HG03095 (cell line): ENCODE measurements at regions not wholly inside any gene's neighbourhood (a gene's known extent, or its start where the extent isn't known, plus 50 kb on each side); places are given as distances from the start of the nearest gene placed in this dataset.
"Not testable (repeated sequence)": the region's sequence is repeated elsewhere in the genome, so short reads cannot be mapped to it uniquely, and the experiment has no call there.

Experiments used
- ATAC-seq: cut with Tn5 transposase; IDR thresholded peaks from one replicate; pipeline ENCODE4 v1.9.1; 2021; ENCODE audit warnings: moderate library complexity; ENCODE audit not compliant: unreplicated experiment

- ATAC-seq: no peak
These were observed 194.5 kb upstream of the CFAP20DC start for GRCh38 chr3:59244343-59244742.

GRCh38 chr3:59243476-59243875 is 193.7 kb upstream of the CFAP20DC start:
- ATAC-seq: no peak

- ATAC-seq: no peak
These were observed 190.9 kb upstream of the CFAP20DC start for GRCh38 chr3:59240666-59241255.

GRCh38 chr3:59237121-59237520 is 187.3 kb upstream of the CFAP20DC start:
- no peak for ATAC-seq

DNA sequence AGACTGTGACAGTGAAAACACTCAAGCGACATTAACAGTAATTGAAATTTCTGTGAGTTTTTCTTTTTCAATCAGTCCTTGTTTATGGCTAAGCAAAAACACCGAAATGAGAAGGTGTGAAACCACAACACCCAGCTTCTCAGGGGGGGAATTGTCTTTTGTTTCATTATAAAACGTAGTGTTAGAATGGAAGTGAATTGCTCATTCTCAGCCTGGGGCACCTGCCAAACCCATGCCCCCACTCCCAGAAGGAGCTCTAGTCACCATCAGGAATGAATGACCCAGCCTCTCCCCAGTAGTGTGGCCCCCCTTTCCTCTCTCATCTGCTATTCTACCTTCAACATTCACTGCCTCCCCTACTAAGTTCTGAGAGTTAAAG is 185.8 kb upstream of the CFAP20DC start:
- no peak for ATAC-seq

DNA sequence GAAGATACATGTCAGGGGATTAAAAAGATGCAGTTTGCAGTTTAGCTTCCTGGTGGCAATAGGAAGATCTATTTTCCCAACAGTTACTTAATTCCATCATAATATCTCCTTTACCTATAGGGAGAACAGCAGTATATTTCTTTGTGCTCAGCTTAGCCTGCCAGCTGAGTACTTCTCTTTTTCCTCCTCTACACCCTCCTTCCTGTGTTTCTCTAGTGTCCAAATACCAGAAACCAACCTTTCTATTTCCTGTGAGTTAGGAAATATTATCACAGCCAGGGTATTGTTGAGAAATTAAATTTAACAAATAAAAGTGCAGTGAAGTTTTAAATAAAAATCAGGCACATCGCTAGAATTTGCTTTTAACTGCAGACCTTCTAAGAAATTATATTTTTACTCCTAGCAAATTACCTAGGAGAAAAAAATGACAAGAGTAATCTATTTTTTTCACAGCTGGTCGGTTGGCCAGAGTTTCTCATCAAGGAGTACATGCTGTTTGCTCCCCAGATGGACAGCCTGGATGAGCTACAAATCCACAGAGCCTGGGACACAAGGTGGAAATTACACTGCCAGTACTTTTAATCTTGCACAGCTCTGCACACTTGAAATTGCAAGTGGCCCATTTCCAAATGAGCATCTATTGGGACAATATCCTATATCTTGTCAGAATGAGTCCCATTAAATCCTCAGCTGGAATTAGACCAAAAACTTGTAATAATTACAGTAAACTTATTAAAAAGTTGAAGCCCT is 185.2 kb upstream of the CFAP20DC start:
- ATAC-seq: no peak

- not testable (repeated sequence) for ATAC-seq
These were observed 180.6 kb upstream of the CFAP20DC start for GRCh38 chr3:59230379-59230778.

GRCh38 chr3:59213860-59214259 is 164.0 kb upstream of the CFAP20DC start:
- no peak for ATAC-seq

DNA sequence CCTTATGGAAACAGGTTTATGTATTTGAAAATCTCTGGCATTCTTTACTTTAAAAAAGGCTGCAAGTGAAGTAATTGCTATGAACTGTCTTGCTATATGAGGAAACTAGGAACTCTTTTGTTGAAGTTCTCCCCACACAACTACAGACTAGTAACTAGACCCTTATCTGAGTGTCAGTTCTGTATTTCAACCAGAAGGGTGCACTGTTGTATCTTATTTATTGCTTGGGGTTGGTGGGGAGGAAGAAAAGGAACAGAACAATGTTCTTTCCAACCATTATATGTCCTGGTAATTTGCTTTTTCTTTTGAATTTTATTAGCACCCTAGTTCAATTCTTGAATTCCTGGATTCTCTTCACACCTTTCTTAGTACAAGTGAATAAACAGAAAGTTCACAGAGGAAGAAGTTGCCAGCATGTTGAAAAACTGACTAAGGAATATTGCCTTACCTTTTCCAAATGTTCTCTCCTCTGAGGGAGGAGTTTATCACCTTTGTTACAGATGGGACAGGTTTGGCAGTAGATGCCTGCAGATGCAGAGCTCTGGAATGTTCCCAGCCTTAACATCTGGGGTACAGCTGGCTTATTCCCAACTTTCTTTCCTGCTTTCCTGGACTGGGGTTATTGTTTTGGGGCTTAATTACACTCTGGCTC is 162.4 kb upstream of the CFAP20DC start:
- ATAC-seq: no peak

DNA sequence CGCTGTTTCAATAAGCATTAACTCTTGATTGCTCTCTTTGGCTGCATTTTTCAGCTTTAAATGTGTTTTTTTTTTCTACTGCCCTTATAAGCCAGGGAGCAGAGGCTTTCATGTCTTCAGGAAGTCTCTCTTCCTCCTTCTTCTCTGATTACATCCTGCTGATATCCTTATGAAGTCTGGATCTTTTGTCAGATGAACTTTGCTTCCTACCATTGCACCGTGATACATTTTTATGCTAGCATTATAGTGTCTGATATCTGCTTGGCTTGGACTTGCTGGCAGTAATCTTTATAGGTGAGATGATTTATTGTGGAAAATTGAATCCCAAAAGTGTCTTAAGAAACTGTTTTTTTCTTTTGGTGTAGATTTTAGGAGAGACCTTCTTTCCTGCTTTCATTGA is 160.4 kb upstream of the CFAP20DC start:
- ATAC-seq: no peak

GRCh38 chr3:59192473-59192872 is 142.6 kb upstream of the CFAP20DC start:
- ATAC-seq: no peak

DNA sequence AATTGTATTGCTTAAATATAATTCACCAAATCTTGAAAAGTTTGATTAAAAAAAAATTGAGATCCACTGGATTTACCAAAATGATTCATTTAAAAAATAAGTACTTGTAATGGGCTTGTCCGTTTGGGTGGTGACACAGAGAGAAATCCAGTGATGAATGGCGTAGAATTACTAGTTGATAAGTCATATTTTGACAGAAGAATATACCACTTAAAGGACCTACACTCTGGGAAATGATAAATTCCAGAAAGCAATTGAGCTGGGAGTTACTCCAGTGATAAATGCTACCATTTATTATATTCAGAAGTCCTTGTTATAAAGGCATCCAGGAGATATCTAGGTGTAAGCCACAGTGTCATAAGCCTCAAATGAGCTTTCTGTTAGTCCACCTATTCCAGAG is 141.8 kb upstream of the CFAP20DC start:
- no peak for ATAC-seq

GRCh38 chr3:59189939-59190338 is 140.1 kb upstream of the CFAP20DC start:
- no peak for ATAC-seq

DNA sequence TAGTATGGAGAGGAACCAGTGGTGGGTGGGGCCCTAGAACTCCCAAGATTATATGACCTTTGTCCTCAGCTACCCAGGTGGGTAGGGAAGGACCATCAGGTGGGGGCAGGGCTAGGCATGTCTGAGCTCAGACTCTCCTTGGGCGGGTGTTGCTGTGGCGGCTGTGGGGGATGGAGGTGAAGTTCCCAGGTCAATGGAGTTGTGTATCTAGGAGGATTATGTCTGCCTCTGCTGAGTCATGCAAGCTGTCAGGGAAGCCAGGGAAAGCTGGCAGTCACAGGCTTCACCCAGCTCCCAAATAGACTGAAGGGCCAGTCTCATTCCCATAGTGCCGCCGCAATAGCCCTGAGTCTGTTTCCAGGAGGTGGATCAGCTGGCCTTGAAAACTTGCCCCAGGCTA is 139.7 kb upstream of the CFAP20DC start:
- no peak for ATAC-seq

GRCh38 chr3:59186725-59187124 is 136.9 kb upstream of the CFAP20DC start:
- ATAC-seq: no peak

- no peak for ATAC-seq
These were observed 136.0 kb upstream of the CFAP20DC start for GRCh38 chr3:59185591-59186369.

DNA sequence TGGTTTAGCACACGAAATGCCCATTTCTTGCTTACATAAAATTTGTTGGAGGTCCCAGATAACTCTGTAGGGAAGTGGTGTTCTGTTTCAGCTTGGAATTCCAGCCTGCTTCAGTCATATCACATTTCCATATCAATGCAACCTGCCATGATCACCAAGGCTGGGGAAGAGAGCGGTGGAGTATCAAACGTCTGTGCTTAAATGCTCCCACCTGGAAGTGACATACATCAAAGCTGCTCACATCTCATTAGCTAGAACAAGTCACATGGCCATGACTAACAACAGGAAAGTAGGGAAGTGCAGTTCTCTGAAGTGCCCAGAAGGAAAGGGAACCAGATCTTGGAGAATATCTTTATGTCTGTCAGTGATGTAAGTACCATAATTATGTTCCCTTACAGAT is 130.2 kb upstream of the CFAP20DC start:
- ATAC-seq: no peak

DNA sequence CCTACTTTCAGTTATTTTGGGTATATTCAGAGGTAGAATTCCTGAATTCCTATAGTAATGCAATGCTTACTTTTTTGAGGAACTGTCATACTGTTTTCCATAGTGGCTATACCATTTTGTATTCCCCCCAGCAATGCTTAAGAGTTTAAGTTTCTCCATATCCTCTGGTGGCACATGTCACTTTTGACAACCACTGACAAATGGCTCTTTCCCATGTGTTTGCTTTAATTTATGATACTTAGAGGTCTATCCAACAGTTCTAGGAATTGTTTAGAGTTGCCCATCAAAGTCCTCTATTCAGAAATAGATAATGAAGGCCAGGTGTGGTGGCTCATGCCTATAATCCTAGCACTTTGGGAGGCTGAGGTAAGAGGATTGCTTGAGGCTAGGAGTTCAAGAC is 128.9 kb upstream of the CFAP20DC start:
- ATAC-seq: no peak

DNA sequence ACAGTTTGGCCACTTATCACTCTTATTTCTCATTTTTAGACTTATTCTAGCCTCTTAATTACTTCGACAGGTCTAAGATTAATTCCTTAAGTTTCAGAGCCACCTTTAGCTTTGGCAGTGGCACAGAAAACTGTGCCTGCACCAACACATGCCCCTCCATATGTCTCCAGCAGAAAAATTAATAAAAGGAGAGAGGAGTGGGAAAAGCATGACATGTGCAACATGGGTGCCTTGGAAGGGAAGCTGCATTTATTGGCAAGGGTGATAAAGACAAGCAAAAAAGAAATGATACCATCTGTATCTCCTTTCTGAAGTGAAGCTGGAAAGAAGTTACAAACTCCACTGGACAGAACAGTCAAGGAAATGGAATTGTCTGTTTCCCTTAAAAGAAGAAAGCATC is 121.7 kb upstream of the CFAP20DC start:
- ATAC-seq: no peak

DNA sequence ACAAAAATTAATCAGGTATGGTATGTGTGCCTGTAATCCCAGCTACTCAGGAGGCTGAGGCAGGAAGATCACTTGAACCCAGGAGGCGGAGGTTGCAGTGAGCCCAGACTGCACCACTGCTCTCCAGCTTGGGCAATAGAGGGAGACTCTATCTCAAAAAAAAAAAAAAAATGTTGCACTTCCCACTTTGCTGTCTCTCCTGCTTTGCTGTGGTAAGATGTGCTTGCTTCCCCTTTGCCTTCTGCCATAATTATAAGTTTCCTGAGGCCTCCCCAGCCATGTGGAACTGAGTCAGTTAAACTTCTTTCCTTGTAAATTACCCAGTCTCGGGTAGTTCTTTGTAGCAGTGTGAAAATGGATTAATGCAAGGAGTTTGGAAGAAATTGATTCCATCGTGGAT is 120.3 kb upstream of the CFAP20DC start:
- ATAC-seq: not testable (repeated sequence)

- no peak for ATAC-seq
These were observed 117.9 kb upstream of the CFAP20DC start for GRCh38 chr3:59167756-59168155.

DNA sequence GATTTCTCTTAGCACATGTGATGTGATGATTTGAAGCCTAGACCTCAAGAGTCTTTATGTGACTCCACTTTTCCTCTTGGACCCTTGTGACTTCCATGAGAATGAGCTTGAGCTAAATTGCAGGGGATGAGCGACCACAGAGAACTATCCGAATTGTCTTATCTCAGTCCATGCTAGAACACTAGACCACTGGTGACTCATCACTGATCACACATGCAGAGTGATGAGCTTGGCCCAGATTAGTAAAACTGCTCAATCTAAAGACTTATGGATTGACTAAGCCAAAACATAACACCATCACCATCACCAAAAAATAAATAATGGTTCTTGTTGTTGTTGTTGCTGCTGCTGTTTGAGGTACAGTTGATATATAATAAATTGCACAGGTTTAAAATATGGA is 114.1 kb upstream of the CFAP20DC start:
- ATAC-seq: no peak
